Activated T-cell treated with anti-CD3 and anti-CD28 coated beads, Interleukin-2, amount 50 U/mL, for 72 hours (primary cell): ENCODE measurements at regions not wholly inside any gene's neighbourhood (a gene's known extent, or its start where the extent isn't known, plus 50 kb on each side); places are given as distances from the start of the nearest gene placed in this dataset.
"Not testable (repeated sequence)": the region's sequence is repeated elsewhere in the genome, so short reads cannot be mapped to it uniquely, and the experiment has no call there.

Experiments
- ATAC-seq, 2 donors: fragments of 150-1000 bp; cut with Tn5 transposase; replicated peaks in 1 of 2; 2 replicates each; pipeline ENCODE4 v1.10.0; 2021; ENCODE audit warnings: moderate library complexity in 2 of 2, mild to moderate bottlenecking in 1 of 2
- DNase-seq, 2 donors: peaks; one replicate each; pipeline ENCODE4 v3.0.0; 2021 to 2022; ENCODE audit warnings: mixed read lengths in 1 of 2
- H3K27ac Mint-ChIP-seq: one replicate; pipeline ENCODE4 v1.8.0; 2022; ENCODE audit warnings: mild to moderate bottlenecking, moderate library complexity, mixed read lengths
- H3K27me3 Mint-ChIP-seq: one replicate; pipeline ENCODE4 v1.8.0; 2022; ENCODE audit warnings: low read depth, mixed read lengths
- H3K36me3 Mint-ChIP-seq, 2 donors: one replicate each; pipeline ENCODE4 v1.8.0; 2022; ENCODE audit warnings: mixed read lengths in 2 of 2, mild to moderate bottlenecking in 1 of 2; ENCODE audit not compliant: insufficient read depth in 2 of 2
- H3K4me1 Mint-ChIP-seq: one replicate; pipeline ENCODE4 v1.8.0; 2022; ENCODE audit warnings: low read depth, mixed read lengths
- H3K4me3 Mint-ChIP-seq, 2 donors: one replicate each; pipeline ENCODE4 v1.8.0; 2022; ENCODE audit warnings: mild to moderate bottlenecking in 2 of 2, mixed read lengths in 2 of 2, moderate library complexity in 2 of 2
- H3K9me3 Mint-ChIP-seq, 2 donors: one replicate each; pipeline ENCODE4 v1.8.0; 2022; ENCODE audit warnings: mixed read lengths in 2 of 2

- DNase-seq (no peak), ATAC-seq (no peak)
- Mint-ChIP-seq H3K9me3 (peaks cover 1 to 6% of the 10 kb centered on the region in 2 donors), H3K4me1 (no peaks in the 10 kb centered on the region), H3K27ac (no peak overlapping the region), H3K27me3 (no peaks in the 10 kb centered on the region), H3K4me3 (no peak overlapping the region), H3K36me3 (peaks cover 1% of the 10 kb centered on the region in 2 donors)
Observed at GRCh38 chr16:13606804-13607203, 313.1 kb upstream of the ERCC4 start.

GRCh38 chr16:13607289-13607688 is 312.7 kb upstream of the ERCC4 start:
- Mint-ChIP-seq H3K36me3 (peaks cover 1% of the 10 kb centered on the region in 2 donors), H3K9me3 (peaks cover 1 to 6% of the 10 kb centered on the region in 2 donors), H3K4me1 (no peaks in the 10 kb centered on the region), H3K4me3 (no peak overlapping the region), H3K27me3 (no peaks in the 10 kb centered on the region), H3K27ac (no peak overlapping the region)
- ATAC-seq, result no peak
- no peak for DNase-seq

- peaks cover 0 to 6% of the 10 kb centered on the region in 2 donors for H3K9me3 Mint-ChIP-seq
Observed at GRCh38 chr16:13611596-13611995, 308.4 kb upstream of the ERCC4 start.

GRCh38 chr16:13612623-13613022 is 307.3 kb upstream of the ERCC4 start:
- ATAC-seq (no peak), DNase-seq (no peak)
- Mint-ChIP-seq H3K9me3 (peaks cover 0 to 4% of the 10 kb centered on the region in 2 donors), H3K27ac (no peak overlapping the region), H3K4me3 (no peak overlapping the region), H3K27me3 (no peaks in the 10 kb centered on the region), H3K36me3 (peaks cover 0 to 1% of the 10 kb centered on the region in 2 donors), H3K4me1 (no peaks in the 10 kb centered on the region)

More at GRCh38 chr16:13611596-13611995, 308.4 kb upstream of the ERCC4 start:
- Mint-ChIP-seq H3K27ac (no peak overlapping the region), H3K4me3 (no peak overlapping the region), H3K27me3 (no peaks in the 10 kb centered on the region), H3K4me1 (no peaks in the 10 kb centered on the region), H3K36me3 (peaks cover 0 to 1% of the 10 kb centered on the region in 2 donors)
- no peak for ATAC-seq
- DNase-seq, result no peak

GRCh38 chr16:13613165-13613564 is 306.8 kb upstream of the ERCC4 start:
- Mint-ChIP-seq H3K9me3 (peaks cover 0 to 4% of the 10 kb centered on the region in 2 donors), H3K36me3 (no peaks in the 10 kb centered on the region), H3K4me3 (no peak overlapping the region), H3K4me1 (no peaks in the 10 kb centered on the region), H3K27ac (no peak overlapping the region), H3K27me3 (no peaks in the 10 kb centered on the region)
- ATAC-seq (no peak), DNase-seq (no peak)

GRCh38 chr16:13621639-13622038 is 298.3 kb upstream of the ERCC4 start:
- no peak for DNase-seq
- Mint-ChIP-seq H3K4me1 (no peaks in the 10 kb centered on the region), H3K4me3 (no peak overlapping the region), H3K27ac (no peak overlapping the region), H3K36me3 (no peaks in the 10 kb centered on the region), H3K9me3 (peaks cover 0 to 6% of the 10 kb centered on the region in 2 donors), H3K27me3 (no peaks in the 10 kb centered on the region)
- no peak for ATAC-seq

GRCh38 chr16:13628156-13628555 is 291.8 kb upstream of the ERCC4 start:
- ATAC-seq, result no peak
- no peak overlapping the region for H3K27ac Mint-ChIP-seq
- no peak overlapping the region for H3K4me3 Mint-ChIP-seq
- no peak for DNase-seq
- H3K36me3 Mint-ChIP-seq, result no peaks in the 10 kb centered on the region
- H3K4me1 Mint-ChIP-seq, result no peaks in the 10 kb centered on the region
- no peaks in the 10 kb centered on the region for H3K27me3 Mint-ChIP-seq
- no peaks in the 10 kb centered on the region for H3K9me3 Mint-ChIP-seq

GRCh38 chr16:13629704-13630103 is 290.2 kb upstream of the ERCC4 start:
- ATAC-seq (no peak), DNase-seq (no peak)
- H3K9me3 Mint-ChIP-seq, result no peaks in the 10 kb centered on the region
- H3K36me3 Mint-ChIP-seq, result no peaks in the 10 kb centered on the region
- no peak overlapping the region for H3K27ac Mint-ChIP-seq
- no peaks in the 10 kb centered on the region for H3K4me1 Mint-ChIP-seq
- no peaks in the 10 kb centered on the region for H3K27me3 Mint-ChIP-seq
- no peak overlapping the region for H3K4me3 Mint-ChIP-seq

- ATAC-seq (no peak), DNase-seq (no peak)
- Mint-ChIP-seq H3K4me1 (no peaks in the 10 kb centered on the region), H3K36me3 (no peaks in the 10 kb centered on the region), H3K27ac (no peak overlapping the region), H3K27me3 (no peaks in the 10 kb centered on the region), H3K4me3 (no peak overlapping the region), H3K9me3 (no peaks in the 10 kb centered on the region)
Observed at GRCh38 chr16:13630374-13630773, 289.6 kb upstream of the ERCC4 start.

- Mint-ChIP-seq H3K4me3 (no peak overlapping the region), H3K36me3 (no peaks in the 10 kb centered on the region)
- ATAC-seq, result no peak
Observed at GRCh38 chr16:13631213-13631767, 288.7 kb upstream of the ERCC4 start.

GRCh38 chr16:13631916-13632315 is 288.0 kb upstream of the ERCC4 start:
- H3K4me1 Mint-ChIP-seq, result no peaks in the 10 kb centered on the region

More at GRCh38 chr16:13631213-13631767, 288.7 kb upstream of the ERCC4 start:
- H3K27ac Mint-ChIP-seq, result no peak overlapping the region
- no peaks in the 10 kb centered on the region for H3K9me3 Mint-ChIP-seq
- DNase-seq, result no peak
- H3K27me3 Mint-ChIP-seq, result no peaks in the 10 kb centered on the region
- H3K4me1 Mint-ChIP-seq, result no peaks in the 10 kb centered on the region

GRCh38 chr16:13632504-13632903 is 287.4 kb upstream of the ERCC4 start:
- DNase-seq, H3K4me3 Mint-ChIP-seq, ATAC-seq, H3K9me3 Mint-ChIP-seq, H3K4me1 Mint-ChIP-seq, H3K27me3 Mint-ChIP-seq, H3K27ac Mint-ChIP-seq, H3K36me3 Mint-ChIP-seq: not testable (repeated sequence)

More at GRCh38 chr16:13631916-13632315, 288.0 kb upstream of the ERCC4 start:
- DNase-seq (no peak), ATAC-seq (no peak)
- Mint-ChIP-seq H3K9me3 (peaks cover 1 to 4% of the 10 kb centered on the region in 2 donors), H3K36me3 (no peaks in the 10 kb centered on the region), H3K4me3 (no peak overlapping the region), H3K27me3 (no peaks in the 10 kb centered on the region), H3K27ac (no peak overlapping the region)

- H3K36me3 Mint-ChIP-seq, result peaks cover 0 to 2% of the 10 kb centered on the region in 2 donors
- ATAC-seq (no peak), DNase-seq (no peak)
- no peak overlapping the region for H3K4me3 Mint-ChIP-seq
- H3K4me1 Mint-ChIP-seq, result no peaks in the 10 kb centered on the region
- H3K27ac Mint-ChIP-seq, result no peak overlapping the region
- peaks cover 5 to 6% of the 10 kb centered on the region in 2 donors for H3K9me3 Mint-ChIP-seq
- no peaks in the 10 kb centered on the region for H3K27me3 Mint-ChIP-seq
Observed at GRCh38 chr16:13633391-13633861, 286.5 kb upstream of the ERCC4 start.

GRCh38 chr16:13634253-13634652 is 285.7 kb upstream of the ERCC4 start:
- H3K27ac Mint-ChIP-seq, result no peak overlapping the region
- no peak overlapping the region for H3K4me3 Mint-ChIP-seq
- peaks cover 0 to 2% of the 10 kb centered on the region in 2 donors for H3K36me3 Mint-ChIP-seq
- no peaks in the 10 kb centered on the region for H3K4me1 Mint-ChIP-seq
- H3K9me3 Mint-ChIP-seq, result peaks cover 5 to 6% of the 10 kb centered on the region in 2 donors
- ATAC-seq (no peak), DNase-seq (no peak)
- H3K27me3 Mint-ChIP-seq, result no peaks in the 10 kb centered on the region
